ENCODE measurements at regions not wholly inside any gene's neighbourhood (a gene's known extent, or its start where the extent isn't known, plus 50 kb on each side); places are given as distances from the start of the nearest gene placed in this dataset.
A peak's percentile ranks its signal among the peaks of the same experiment; 100 is the strongest.
"Not testable (repeated sequence)": the region's sequence is repeated elsewhere in the genome, so short reads cannot be mapped to it uniquely, and the experiment has no call there.

DNA sequence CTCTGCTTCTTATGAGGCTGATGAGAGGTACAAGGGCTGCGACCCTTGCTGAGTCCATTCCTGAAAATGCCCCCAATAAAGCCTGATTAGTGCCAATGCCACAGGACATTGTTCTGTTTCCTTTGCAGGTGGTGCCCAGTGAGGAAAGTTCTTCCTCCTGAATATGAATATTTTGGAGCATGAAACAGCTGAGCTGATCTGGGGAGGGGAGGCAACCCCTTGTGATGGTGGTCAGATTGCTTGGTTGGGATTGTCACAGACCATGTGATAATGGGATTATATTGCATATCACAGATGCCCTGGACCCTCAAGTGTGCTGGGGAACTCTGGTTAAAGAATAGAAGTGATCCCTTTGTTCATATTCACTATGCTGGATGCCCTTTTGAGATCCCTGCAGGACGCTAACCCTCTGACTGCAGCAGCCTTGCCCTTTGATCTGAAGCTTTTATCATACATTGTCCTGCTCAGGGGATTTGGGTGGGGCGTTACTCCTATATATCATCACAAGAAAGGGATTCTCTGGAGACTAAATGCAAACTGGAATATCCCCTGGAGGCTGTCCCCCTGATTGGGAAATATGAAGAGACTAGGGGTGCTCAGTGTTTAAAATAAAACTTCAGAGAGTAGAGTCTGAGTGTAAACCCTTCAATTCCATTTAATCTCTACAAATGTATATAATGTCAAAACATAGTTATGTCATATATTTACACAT lies 76.9 kb upstream of the TOP3B start:
- Mint-ChIP-seq H3K27me3 (ENCODE audit: unreplicated experiment) (peaks cover 51% of the 10 kb centered on the region), H3K9me3 (ENCODE audit: unreplicated experiment) (no peaks in the 10 kb centered on the region), H3K27ac (ENCODE audit: unreplicated experiment) (no peak overlapping the region), H3K36me3 (ENCODE audit: unreplicated experiment) (no peaks in the 10 kb centered on the region), H3K4me3 (ENCODE audit: unreplicated experiment) (no peak overlapping the region), H3K4me1 (ENCODE audit: unreplicated experiment) (peaks cover 2% of the 10 kb centered on the region)
- DNase-seq (ENCODE audit: extremely low spot score, unreplicated experiment): no peak
- TF ChIP-seq, protein P1, sequence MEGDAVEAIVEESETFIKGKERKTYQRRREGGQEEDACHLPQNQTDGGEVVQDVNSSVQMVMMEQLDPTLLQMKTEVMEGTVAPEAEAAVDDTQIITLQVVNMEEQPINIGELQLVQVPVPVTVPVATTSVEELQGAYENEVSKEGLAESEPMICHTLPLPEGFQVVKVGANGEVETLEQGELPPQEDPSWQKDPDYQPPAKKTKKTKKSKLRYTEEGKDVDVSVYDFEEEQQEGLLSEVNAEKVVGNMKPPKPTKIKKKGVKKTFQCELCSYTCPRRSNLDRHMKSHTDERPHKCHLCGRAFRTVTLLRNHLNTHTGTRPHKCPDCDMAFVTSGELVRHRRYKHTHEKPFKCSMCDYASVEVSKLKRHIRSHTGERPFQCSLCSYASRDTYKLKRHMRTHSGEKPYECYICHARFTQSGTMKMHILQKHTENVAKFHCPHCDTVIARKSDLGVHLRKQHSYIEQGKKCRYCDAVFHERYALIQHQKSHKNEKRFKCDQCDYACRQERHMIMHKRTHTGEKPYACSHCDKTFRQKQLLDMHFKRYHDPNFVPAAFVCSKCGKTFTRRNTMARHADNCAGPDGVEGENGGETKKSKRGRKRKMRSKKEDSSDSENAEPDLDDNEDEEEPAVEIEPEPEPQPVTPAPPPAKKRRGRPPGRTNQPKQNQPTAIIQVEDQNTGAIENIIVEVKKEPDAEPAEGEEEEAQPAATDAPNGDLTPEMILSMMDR (IDR thresholded peaks at IDR 0.05): no peak

DNA sequence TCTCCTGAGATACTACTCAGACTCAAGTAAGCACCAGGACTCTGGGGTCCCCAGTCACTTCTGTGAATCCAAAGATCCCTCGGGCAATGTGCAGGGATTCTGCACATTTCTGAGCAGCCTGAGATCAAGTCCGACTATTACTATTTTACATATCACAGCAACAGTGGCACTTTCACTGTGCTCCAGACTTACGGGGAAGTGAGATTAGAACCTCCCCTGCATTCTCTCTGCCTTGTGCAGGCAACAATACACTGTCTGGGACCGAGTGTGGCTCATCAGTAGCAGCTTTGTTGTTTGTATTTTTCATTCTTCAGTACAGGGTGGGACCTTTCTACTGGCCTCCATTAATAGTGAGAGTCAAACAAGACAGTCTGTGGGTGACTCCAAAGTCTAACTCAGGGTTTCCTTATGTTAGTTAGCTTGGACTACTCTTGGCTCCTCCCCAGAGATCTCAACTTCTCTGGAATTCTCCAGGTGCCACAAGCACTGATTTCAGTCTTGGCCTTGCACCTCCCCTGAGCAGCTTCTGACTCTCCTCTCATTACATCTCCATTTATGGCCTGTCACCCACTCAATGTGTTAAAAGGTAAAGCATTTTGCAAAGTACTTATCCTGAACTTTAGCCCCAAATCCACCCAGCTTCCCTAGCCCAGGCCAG lies 76.2 kb upstream of the TOP3B start:
- H3K27me3 Mint-ChIP-seq (ENCODE audit: unreplicated experiment): peaks cover 56% of the 10 kb centered on the region
- H3K36me3 Mint-ChIP-seq (ENCODE audit: unreplicated experiment): no peaks in the 10 kb centered on the region
- DNase-seq (ENCODE audit: extremely low spot score, unreplicated experiment): no peak
- H3K27ac Mint-ChIP-seq (ENCODE audit: unreplicated experiment): no peak overlapping the region
- TF ChIP-seq, protein P1 (IDR thresholded peaks at IDR 0.05): no peak
- peaks cover 2% of the 10 kb centered on the region for H3K4me1 Mint-ChIP-seq (ENCODE audit: unreplicated experiment)
- no peaks in the 10 kb centered on the region for H3K9me3 Mint-ChIP-seq (ENCODE audit: unreplicated experiment)
- H3K4me3 Mint-ChIP-seq (ENCODE audit: unreplicated experiment): no peak overlapping the region

DNA sequence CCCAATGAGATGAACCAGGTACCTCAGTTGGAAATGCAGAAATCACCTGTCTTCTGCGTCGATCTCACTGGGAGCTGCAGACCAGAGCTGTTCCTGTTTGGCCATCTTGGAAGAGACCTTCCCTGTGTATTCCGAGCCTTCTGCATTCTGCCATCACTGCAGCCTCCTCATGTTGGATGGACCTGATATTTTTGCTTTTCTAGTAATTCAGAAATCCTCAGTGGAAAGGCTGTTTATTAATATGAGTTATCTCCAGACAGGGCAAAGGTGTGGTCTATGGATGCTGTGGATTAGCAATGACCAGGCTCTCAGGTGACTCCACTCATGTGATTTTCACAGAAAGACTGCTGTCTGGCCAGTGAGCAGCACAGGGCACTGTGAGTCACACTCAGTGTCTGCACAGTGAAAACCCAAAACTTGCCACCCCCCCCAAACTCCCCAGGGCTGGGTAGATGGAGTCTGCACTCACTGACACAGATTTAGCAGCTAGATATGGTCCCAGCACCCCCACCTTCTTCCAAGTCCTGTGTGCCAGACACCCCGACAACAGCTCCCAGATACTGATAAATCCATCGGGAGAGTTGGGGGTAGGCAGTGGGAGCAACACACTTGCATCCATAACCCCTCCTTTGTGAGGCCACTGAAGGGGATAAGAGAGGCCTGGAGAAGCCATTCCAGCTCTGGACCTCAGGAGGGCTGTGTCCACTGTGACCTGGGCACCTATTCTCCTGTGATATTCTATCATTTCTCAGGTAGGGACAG lies 75.2 kb upstream of the TOP3B start:
- H3K27ac Mint-ChIP-seq (ENCODE audit: unreplicated experiment): no peak overlapping the region
- no peaks in the 10 kb centered on the region for H3K36me3 Mint-ChIP-seq (ENCODE audit: unreplicated experiment)
- H3K4me1 Mint-ChIP-seq (ENCODE audit: unreplicated experiment): peaks cover 2% of the 10 kb centered on the region
- TF ChIP-seq, protein P1 (IDR thresholded peaks at IDR 0.05): no peak
- H3K4me3 Mint-ChIP-seq (ENCODE audit: unreplicated experiment): no peak overlapping the region
- DNase-seq (ENCODE audit: extremely low spot score, unreplicated experiment): peak; percentile 76
- H3K27me3 Mint-ChIP-seq (ENCODE audit: unreplicated experiment): peaks cover 60% of the 10 kb centered on the region
- no peaks in the 10 kb centered on the region for H3K9me3 Mint-ChIP-seq (ENCODE audit: unreplicated experiment)

- peak; percentile 63 for DNase-seq (ENCODE audit: extremely low spot score, unreplicated experiment)
- H3K4me1 Mint-ChIP-seq (ENCODE audit: unreplicated experiment); H3K36me3 Mint-ChIP-seq (ENCODE audit: unreplicated experiment); H3K27ac Mint-ChIP-seq (ENCODE audit: unreplicated experiment); H3K9me3 Mint-ChIP-seq (ENCODE audit: unreplicated experiment); H3K4me3 Mint-ChIP-seq (ENCODE audit: unreplicated experiment): not testable (repeated sequence)
- H3K27me3 Mint-ChIP-seq (ENCODE audit: unreplicated experiment): peaks cover 61% of the 10 kb centered on the region
Measured at GRCh38 chr22:22056809-22057594, 74.4 kb upstream of the TOP3B start.

- peaks cover 53% of the 10 kb centered on the region for H3K27me3 Mint-ChIP-seq (ENCODE audit: unreplicated experiment)
- H3K4me1 Mint-ChIP-seq (ENCODE audit: unreplicated experiment); DNase-seq (ENCODE audit: extremely low spot score, unreplicated experiment); H3K9me3 Mint-ChIP-seq (ENCODE audit: unreplicated experiment); H3K27ac Mint-ChIP-seq (ENCODE audit: unreplicated experiment); H3K4me3 Mint-ChIP-seq (ENCODE audit: unreplicated experiment); H3K36me3 Mint-ChIP-seq (ENCODE audit: unreplicated experiment): not testable (repeated sequence)
Measured at GRCh38 chr22:22052548-22053139, 70.1 kb upstream of the TOP3B start.

GRCh38 chr22:22051032-22051431 lies 68.4 kb upstream of the TOP3B start:
- DNase-seq (ENCODE audit: extremely low spot score, unreplicated experiment); H3K9me3 Mint-ChIP-seq (ENCODE audit: unreplicated experiment); H3K4me1 Mint-ChIP-seq (ENCODE audit: unreplicated experiment); H3K36me3 Mint-ChIP-seq (ENCODE audit: unreplicated experiment); H3K4me3 Mint-ChIP-seq (ENCODE audit: unreplicated experiment); H3K27ac Mint-ChIP-seq (ENCODE audit: unreplicated experiment): not testable (repeated sequence)
- peaks cover 60% of the 10 kb centered on the region for H3K27me3 Mint-ChIP-seq (ENCODE audit: unreplicated experiment)

Data from osteocyte (in vitro differentiated cells).